ENCODE measurements at regions not wholly inside any gene's neighbourhood (a gene's known extent, or its start where the extent isn't known, plus 50 kb on each side); places are given as distances from the start of the nearest gene placed in this dataset.
"Not testable (repeated sequence)": the region's sequence is repeated elsewhere in the genome, so short reads cannot be mapped to it uniquely, and the experiment has no call there.

GRCh38 chrX:90601921-90602320 is 680.2 kb downstream of the TGIF2LX start:
- not testable (repeated sequence) for TF ChIP-seq CTCF, POLR2A, POLR2AphosphoS5, EP300 (IDR thresholded peaks at IDR 0.05)

Measured in upper lobe of left lung (tissue), 4 donors.